Erythroblast (primary cell): ENCODE measurements at regions not wholly inside any gene's neighbourhood (a gene's known extent, or its start where the extent isn't known, plus 50 kb on each side); places are given as distances from the start of the nearest gene placed in this dataset.

Source experiments
- GATA1 ChIP-seq: IDR thresholded peaks from 2 replicates; pipeline ENCODE4 v1.6.1; 2011; ENCODE audit warnings: low read depth, mild to moderate bottlenecking, control low read depth, low read length, moderate library complexity
- POLR2A ChIP-seq: IDR thresholded peaks from 2 replicates; pipeline ENCODE4 v1.6.1; 2011; ENCODE audit warnings: mild to moderate bottlenecking, low read length

GRCh38 chr1:42075179-42075578, 78.0 kb upstream of the GUCA2B start:
- TF ChIP-seq POLR2A, result no peak
- no peak for TF ChIP-seq GATA1
